Endometrial microvascular endothelial cells (primary cell): ENCODE measurements at regions not wholly inside any gene's neighbourhood (a gene's known extent, or its start where the extent isn't known, plus 50 kb on each side); places are given as distances from the start of the nearest gene placed in this dataset.
"Not testable (repeated sequence)": the region's sequence is repeated elsewhere in the genome, so short reads cannot be mapped to it uniquely, and the experiment has no call there.

Experiments used
- in situ Hi-C: cut with HindIII; loops from 2 replicates; pipeline ENCODE4 v1.10.0; 2017; ENCODE audit warnings: low sequenced_read_pairs, low pct_unique_long_range_greater_than_20kb; ENCODE audit errors: inconsistent ontology term

- in situ Hi-C loops: no loop called here
Observed at GRCh38 chr1:234900595-234900994, 228.0 kb downstream of the TOMM20 start.

GRCh38 chr1:234899730-234900072 is 228.9 kb downstream of the TOMM20 start:
- in situ Hi-C loops: loop anchor here (10.0 kb wide), 1 partner anchor 75 kb away; no protein-coding TSS in a partner anchor

GRCh38 chr1:234899041-234899729 is 229.5 kb downstream of the TOMM20 start:
- in situ Hi-C loops: loop anchor here (10.0 kb wide), 1 partner anchor 76 kb away; no protein-coding TSS in a partner anchor

- in situ Hi-C loops: loop anchor here (10.0 kb wide), 1 partner anchor 76 kb away; no protein-coding TSS in a partner anchor
Observed at GRCh38 chr1:234898455-234899033, 230.1 kb downstream of the TOMM20 start.

- in situ Hi-C loops: loop anchor here (10.0 kb wide), 1 partner anchor 77 kb away; no protein-coding TSS in a partner anchor
Observed at GRCh38 chr1:234897754-234898454, 230.7 kb downstream of the TOMM20 start.

GRCh38 chr1:234897390-234897749 is 231.3 kb downstream of the TOMM20 start:
- in situ Hi-C loops: loop anchor here (10.0 kb wide), 1 partner anchor 77 kb away; no protein-coding TSS in a partner anchor

- in situ Hi-C loops: loop anchor here (10.0 kb wide), 1 partner anchor 78 kb away; no protein-coding TSS in a partner anchor
Observed at GRCh38 chr1:234896477-234897389, 231.9 kb downstream of the TOMM20 start.

GRCh38 chr1:234893725-234894630 is 234.7 kb downstream of the TOMM20 start:
- in situ Hi-C loops: loop anchor here (10.0 kb wide), 1 partner anchor 81 kb away; no protein-coding TSS in a partner anchor

- in situ Hi-C loops: loop anchor here (10.0 kb wide), 1 partner anchor 81 kb away; no protein-coding TSS in a partner anchor
Observed at GRCh38 chr1:234893359-234893724, 235.3 kb downstream of the TOMM20 start.

- in situ Hi-C loops: loop anchor here (10.0 kb wide), 1 partner anchor 82 kb away; no protein-coding TSS in a partner anchor
Observed at GRCh38 chr1:234892642-234893041, 236.0 kb downstream of the TOMM20 start.

GRCh38 chr1:234891427-234891826 is 237.2 kb downstream of the TOMM20 start:
- in situ Hi-C loops: loop anchor here (10.0 kb wide), 1 partner anchor 83 kb away; no protein-coding TSS in a partner anchor

GRCh38 chr1:234889643-234890042 is 239.0 kb downstream of the TOMM20 start:
- in situ Hi-C loops: loop anchor here (10.0 kb wide), 1 partner anchor 85 kb away; no protein-coding TSS in a partner anchor

GRCh38 chr1:234888247-234888646 is 240.4 kb downstream of the TOMM20 start:
- in situ Hi-C loops: not testable (repeated sequence)

GRCh38 chr1:234887016-234887900 is 241.4 kb downstream of the TOMM20 start:
- in situ Hi-C loops: no loop called here

GRCh38 chr1:234886081-234886984 is 242.3 kb downstream of the TOMM20 start:
- in situ Hi-C loops: no loop called here

GRCh38 chr1:234885601-234886000 is 243.0 kb downstream of the TOMM20 start:
- in situ Hi-C loops: no loop called here
